Embryonic facial prominence (tissue), 1 donor: ENCODE measurements at regions not wholly inside any gene's neighbourhood (a gene's known extent, or its start where the extent isn't known, plus 50 kb on each side); places are given as distances from the start of the nearest gene placed in this dataset.

ENCODE experiments used
- DNase-seq: peaks from one replicate; pipeline ENCODE4 v3.0.0-alpha.2; 2016; ENCODE audit errors: extremely low spot score

GRCh38 chr10:8229153-8229552 lies 174.7 kb downstream of the GATA3 start:
- no peak for DNase-seq

- DNase-seq = no peak
Measured at GRCh38 chr10:8230902-8231301, 176.4 kb downstream of the GATA3 start.

- no peak for DNase-seq
Measured at GRCh38 chr10:8233049-8233448, 178.6 kb downstream of the GATA3 start.

GRCh38 chr10:8233832-8234259 lies 179.4 kb downstream of the GATA3 start:
- DNase-seq = no peak

GRCh38 chr10:8235253-8236027 lies 181.0 kb downstream of the GATA3 start:
- no peak for DNase-seq

- DNase-seq = no peak
Measured at GRCh38 chr10:8238986-8239385, 184.5 kb downstream of the GATA3 start.

GRCh38 chr10:8240861-8241260 lies 186.4 kb downstream of the GATA3 start:
- no peak for DNase-seq

GRCh38 chr10:8242295-8242872 lies 187.9 kb downstream of the GATA3 start:
- DNase-seq = no peak

GRCh38 chr10:8245131-8245813 lies 190.8 kb downstream of the GATA3 start:
- DNase-seq = no peak

- no peak for DNase-seq
Measured at GRCh38 chr10:8245814-8246142, 191.3 kb downstream of the GATA3 start.

- no peak for DNase-seq
Measured at GRCh38 chr10:8246548-8246947, 192.1 kb downstream of the GATA3 start.

GRCh38 chr10:8247191-8247590 lies 192.7 kb downstream of the GATA3 start:
- DNase-seq = no peak

GRCh38 chr10:8248868-8249267 lies 194.4 kb downstream of the GATA3 start:
- DNase-seq = no peak

GRCh38 chr10:8254350-8254749 lies 199.9 kb downstream of the GATA3 start:
- DNase-seq = no peak

GRCh38 chr10:8255301-8255700 lies 200.8 kb downstream of the GATA3 start:
- no peak for DNase-seq

GRCh38 chr10:8260645-8261044 lies 206.2 kb downstream of the GATA3 start:
- DNase-seq = no peak

- no peak for DNase-seq
Measured at GRCh38 chr10:8262317-8262716, 207.8 kb downstream of the GATA3 start.

GRCh38 chr10:8269976-8270375 lies 215.5 kb downstream of the GATA3 start:
- no peak for DNase-seq

GRCh38 chr10:8272794-8273425 lies 218.4 kb downstream of the GATA3 start:
- DNase-seq = no peak

GRCh38 chr10:8273749-8274148 lies 219.3 kb downstream of the GATA3 start:
- no peak for DNase-seq

GRCh38 chr10:8275911-8276310 lies 221.4 kb downstream of the GATA3 start:
- no peak for DNase-seq

GRCh38 chr10:8278099-8278498 lies 223.6 kb downstream of the GATA3 start:
- no peak for DNase-seq

- no peak for DNase-seq
Measured at GRCh38 chr10:8279598-8279997, 225.1 kb downstream of the GATA3 start.
